ENCODE measurements at regions not wholly inside any gene's neighbourhood (a gene's known extent, or its start where the extent isn't known, plus 50 kb on each side); places are given as distances from the start of the nearest gene placed in this dataset.
"Not testable (repeated sequence)": the region's sequence is repeated elsewhere in the genome, so short reads cannot be mapped to it uniquely, and the experiment has no call there.

DNA sequence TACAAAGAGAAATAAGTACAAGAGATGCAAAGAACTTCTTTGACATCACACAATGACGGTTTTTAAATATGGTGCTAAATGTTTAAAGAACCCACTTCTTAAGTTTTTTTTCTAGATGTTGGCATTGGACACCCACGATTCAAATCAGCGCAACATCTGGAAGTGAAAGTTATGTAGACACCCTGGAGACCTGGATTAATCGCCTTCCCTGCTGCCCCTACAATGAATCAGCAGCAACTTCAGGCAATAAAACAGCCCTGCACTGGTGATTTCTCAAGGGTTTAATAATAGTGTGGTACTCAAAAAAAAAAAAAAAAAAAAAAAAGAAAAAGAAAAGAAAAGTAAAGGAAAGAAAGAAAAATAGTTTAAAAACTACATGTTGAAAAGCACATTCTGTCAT is 248.3 kb downstream of the NUF2 start:
- DNase-seq (ENCODE audit: extremely low read depth in 1 of 2, low read depth in 1 of 2): no peak

DNA sequence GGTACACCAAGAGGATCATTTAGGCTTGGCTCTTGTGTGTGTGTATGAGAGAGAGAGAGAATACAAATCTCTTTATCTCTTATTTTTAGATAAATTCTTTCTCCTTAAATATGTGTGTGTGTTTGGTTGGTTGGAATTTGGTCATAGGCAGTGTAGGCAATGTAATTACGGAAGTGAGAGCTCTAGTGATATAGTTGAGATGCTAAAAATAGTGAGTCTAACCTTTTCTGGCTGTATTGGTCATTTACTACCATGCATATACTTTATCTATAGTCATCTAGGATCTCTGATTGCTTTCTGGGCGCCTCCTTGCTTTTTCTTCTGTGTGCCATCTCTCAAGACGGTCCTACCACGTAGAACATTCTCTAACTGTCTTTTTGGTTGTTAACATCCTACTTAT is 250.2 kb downstream of the NUF2 start:
- DNase-seq (ENCODE audit: extremely low read depth in 1 of 2, low read depth in 1 of 2): no peak

DNA sequence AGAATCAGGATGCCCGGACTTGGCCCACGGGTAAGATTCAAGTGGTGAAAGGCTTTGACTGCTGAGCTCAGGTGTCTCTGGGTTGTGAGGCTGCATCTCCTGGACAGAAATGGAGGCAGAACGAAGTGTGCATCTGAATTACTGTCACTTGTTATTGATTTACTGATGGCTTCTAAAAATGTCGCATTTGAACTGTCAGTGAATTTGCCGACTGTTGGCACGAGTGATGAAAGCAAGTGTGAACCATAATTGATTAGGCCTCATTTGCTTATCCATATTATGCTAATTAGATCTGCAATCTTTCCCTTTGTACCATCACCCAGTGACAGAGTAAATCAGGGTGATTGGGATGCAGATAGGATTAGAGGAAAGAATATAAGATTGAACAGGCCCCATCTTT is 252.4 kb downstream of the NUF2 start:
- no peak for DNase-seq (ENCODE audit: extremely low read depth in 1 of 2, low read depth in 1 of 2)

DNA sequence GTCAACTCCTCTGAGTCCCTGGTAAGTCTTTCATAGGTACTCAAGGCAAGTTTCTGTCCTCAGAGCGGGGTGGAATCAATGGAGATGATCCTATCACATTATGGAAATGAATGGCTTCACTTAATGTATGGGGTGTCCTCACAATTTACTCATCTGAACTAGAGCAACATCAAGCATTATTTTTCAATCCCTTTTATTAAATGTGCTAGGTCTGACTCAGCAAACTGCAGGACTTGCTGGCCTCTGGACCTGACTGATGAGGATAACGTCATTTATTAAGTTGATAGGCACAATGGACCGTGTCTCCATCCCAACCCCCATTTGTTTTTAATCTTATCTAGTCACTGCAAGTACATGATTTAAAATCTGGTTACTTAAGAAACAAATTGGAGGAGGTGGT is 259.2 kb downstream of the NUF2 start:
- DNase-seq (ENCODE audit: extremely low read depth in 1 of 2, low read depth in 1 of 2): no peak

DNA sequence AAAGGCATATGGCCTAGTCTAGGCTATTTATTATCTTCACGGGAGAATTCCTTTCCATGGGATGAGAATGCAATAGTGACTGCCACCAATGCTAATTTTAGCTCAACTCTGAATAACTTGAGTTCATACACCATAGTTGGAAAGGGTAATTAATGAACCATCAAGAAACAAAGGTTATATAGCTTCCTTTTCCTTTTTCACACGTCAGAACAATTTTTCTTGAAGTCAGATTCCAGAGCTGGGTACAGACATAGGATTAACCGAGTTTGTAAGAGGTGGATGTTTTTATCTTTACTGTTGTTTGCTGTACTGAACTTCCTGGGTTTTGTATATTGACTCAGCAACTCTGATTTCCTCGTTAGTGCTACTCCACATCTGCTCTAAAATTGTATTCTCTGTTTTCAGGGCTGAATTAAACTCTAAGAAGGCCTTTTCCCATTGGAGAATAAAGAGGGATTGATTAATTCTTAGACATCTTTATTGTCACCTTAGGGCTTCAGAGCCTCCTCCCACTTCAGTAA is 262.0 kb downstream of the NUF2 start:
- DNase-seq (ENCODE audit: extremely low read depth in 1 of 2, low read depth in 1 of 2): no peak

DNA sequence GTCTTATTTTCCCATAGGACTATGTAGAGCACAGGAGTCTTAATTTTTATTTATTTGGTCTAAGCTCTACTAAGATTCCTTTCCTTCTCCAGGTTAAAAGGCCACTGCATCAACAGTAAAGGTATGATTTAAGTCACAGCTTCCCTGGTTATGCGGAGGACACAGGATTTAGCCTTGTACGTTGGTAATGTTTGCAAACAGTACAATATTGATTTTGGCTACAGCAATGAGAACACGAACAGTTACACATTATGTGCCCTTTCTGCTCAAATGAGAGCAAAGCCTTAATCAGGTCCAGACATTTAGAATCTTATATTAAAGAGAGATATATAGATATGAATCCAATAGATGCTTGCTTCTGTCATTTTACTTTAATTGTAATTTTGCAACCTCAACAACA is 264.0 kb downstream of the NUF2 start:
- no peak for DNase-seq (ENCODE audit: extremely low read depth in 1 of 2, low read depth in 1 of 2)

GRCh38 chr1:163588796-163589195 is 267.0 kb downstream of the NUF2 start:
- DNase-seq (ENCODE audit: extremely low read depth in 1 of 2, low read depth in 1 of 2): no peak

DNA sequence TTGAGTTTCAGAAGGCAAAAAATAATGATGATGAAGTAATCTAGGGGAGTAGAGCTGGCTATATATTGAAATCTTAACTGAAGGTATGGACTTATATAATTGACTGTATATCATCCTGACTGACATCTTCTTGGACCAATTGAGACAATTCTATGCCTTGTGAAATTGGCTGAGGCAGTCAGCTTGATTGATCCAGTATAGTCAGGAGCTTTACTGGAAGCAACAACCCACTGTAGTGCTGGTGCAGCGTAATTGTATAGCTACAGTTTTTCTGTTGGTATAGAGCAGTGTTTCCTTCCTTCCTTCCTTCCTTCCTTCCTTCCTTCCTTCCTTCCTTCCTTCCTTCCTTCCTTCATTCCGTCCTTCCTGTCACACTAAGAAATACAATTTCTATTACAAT is 268.0 kb downstream of the NUF2 start:
- no peak for DNase-seq (ENCODE audit: extremely low read depth in 1 of 2, low read depth in 1 of 2)

- not testable (repeated sequence) for DNase-seq (ENCODE audit: extremely low read depth in 1 of 2, low read depth in 1 of 2)
Measured at GRCh38 chr1:163591131-163591530, 269.4 kb downstream of the NUF2 start.

DNA sequence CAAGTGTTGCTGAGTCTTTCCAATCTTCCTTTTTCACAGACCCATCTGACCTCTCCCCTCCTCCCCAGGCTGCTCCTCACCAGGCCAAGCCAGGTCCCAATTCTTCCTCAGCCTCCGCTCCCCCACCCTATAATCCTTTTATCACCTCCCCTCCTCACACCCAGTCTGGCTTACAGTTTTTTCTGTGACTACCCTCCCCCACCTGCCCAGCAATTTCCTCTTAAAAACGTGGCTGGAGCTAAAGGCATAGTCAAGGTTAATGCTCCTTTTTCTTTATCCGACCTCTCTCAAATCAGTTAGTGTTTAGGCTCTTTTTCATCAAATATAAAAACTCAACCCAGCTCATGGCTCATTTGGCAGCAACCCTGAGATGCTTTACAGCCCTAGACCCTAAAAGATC is 270.9 kb downstream of the NUF2 start:
- DNase-seq (ENCODE audit: extremely low read depth in 1 of 2, low read depth in 1 of 2): not testable (repeated sequence)

DNA sequence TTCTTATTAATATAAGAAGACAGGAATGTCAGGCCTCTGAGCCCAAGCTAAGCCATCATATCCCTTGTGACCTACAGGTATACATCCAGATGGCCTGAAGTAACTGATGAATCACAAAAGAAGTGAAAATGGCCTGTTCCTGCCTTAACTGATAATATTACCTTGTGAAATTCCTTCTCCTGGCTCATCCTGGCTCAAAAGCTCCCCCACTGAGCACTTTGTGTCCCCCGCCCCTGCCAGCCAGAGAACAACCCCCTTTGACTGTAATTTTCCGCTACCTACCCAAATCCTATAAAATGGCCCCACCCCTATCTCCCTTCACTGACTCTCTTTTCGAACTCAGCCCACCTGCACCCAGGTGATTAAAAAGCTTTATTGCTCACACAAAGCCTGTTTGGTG is 274.4 kb downstream of the NUF2 start:
- DNase-seq (ENCODE audit: extremely low read depth in 1 of 2, low read depth in 1 of 2): not testable (repeated sequence)

GRCh38 chr1:163596541-163597258 is 274.9 kb downstream of the NUF2 start:
- no peak for DNase-seq (ENCODE audit: extremely low read depth in 1 of 2, low read depth in 1 of 2)

GRCh38 chr1:163604321-163604720 is 282.6 kb downstream of the NUF2 start:
- DNase-seq (ENCODE audit: extremely low read depth in 1 of 2, low read depth in 1 of 2): no peak

DNA sequence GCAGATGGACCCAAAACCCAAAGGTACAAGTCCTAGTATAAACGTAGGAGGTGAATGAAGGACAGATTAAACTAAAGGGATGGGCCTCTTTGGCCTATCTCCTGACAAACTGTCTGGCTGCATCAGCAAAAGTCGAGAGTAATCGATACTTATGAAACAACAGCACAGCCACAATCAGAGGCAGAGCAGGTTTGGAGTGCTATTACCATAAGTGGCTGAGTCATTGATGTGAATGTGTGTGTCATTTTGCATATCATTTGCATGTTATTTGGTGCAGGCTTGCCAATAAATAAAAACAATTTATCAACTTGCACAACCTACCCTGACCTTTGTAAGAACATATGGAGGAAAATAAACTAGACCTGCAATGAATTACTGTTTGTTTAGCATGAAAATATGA is 283.1 kb downstream of the NUF2 start:
- DNase-seq (ENCODE audit: extremely low read depth in 1 of 2, low read depth in 1 of 2): no peak

- no peak for DNase-seq (ENCODE audit: extremely low read depth in 1 of 2, low read depth in 1 of 2)
Measured at GRCh38 chr1:163608979-163609378, 287.2 kb downstream of the NUF2 start.

DNA sequence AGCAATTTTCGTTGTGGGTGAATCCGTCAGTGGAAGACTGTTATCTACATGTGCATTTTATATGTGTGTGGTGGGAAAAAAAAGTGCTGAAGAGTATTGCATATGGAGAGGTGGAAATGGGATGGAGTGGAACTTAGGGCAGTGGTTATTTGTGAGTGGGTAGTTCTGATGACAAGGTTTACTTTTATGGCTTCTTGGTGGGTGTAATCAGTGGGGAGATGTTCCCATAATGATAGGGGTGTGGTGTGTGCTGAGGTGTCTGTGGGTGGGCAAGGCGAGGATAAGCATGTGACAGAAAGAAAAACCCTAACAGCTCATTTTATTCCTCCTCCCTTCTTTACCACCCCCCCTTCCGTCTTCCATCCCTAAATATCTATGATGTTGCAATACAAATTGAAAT is 288.1 kb downstream of the NUF2 start:
- DNase-seq (ENCODE audit: extremely low read depth in 1 of 2, low read depth in 1 of 2): no peak

- DNase-seq (ENCODE audit: extremely low read depth in 1 of 2, low read depth in 1 of 2): no peak
Measured at GRCh38 chr1:163610486-163610885, 288.7 kb downstream of the NUF2 start.

DNA sequence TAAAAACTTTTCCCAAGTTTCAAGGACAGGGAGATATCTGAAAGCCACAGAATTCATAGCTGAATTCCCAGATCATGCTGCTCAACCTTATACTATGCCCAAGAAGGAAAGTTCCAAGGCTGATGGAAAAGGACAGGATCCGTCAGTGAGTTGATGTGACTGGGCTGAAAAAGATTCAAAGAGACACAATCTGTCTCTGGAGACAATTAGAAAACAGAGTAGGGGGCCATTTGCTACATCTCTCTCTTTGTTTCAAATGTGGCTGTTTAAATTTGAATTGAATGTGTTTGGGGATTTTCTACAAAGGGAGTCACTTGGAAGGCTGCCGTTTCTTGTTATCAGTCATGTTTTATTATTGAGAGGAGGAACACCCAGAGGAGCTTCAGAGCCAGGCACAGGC is 292.6 kb downstream of the NUF2 start:
- DNase-seq (ENCODE audit: extremely low read depth in 1 of 2, low read depth in 1 of 2): no peak

GRCh38 chr1:163628034-163628773 is 306.4 kb downstream of the NUF2 start:
- DNase-seq (ENCODE audit: extremely low read depth in 1 of 2, low read depth in 1 of 2): no peak

- no peak for DNase-seq (ENCODE audit: extremely low read depth in 1 of 2, low read depth in 1 of 2)
Measured at GRCh38 chr1:163632269-163632668, 310.5 kb downstream of the NUF2 start.

- DNase-seq (ENCODE audit: extremely low read depth in 1 of 2, low read depth in 1 of 2): no peak
Measured at GRCh38 chr1:163633366-163633765, 311.6 kb downstream of the NUF2 start.

DNA sequence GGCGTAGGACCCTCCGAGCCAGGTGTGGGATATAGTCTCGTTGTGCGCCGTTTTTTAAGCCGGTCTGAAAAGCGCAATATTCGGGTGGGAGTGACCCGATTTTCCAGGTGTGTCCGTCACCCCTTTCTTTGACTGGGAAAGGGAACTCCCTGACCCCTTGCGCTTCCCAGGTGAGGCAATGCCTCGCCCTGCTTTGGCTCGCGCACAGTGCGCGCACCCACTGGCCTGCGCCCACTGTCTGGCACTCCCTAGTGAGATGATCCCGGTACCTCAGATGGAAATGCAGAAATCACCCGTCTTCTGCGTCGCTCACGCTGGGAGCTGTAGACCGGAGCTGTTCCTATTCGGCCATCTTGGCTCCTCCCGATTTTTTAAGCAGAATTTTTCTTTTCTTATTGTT is 323.9 kb downstream of the NUF2 start:
- not testable (repeated sequence) for DNase-seq (ENCODE audit: extremely low read depth in 1 of 2, low read depth in 1 of 2)

Data from stimulated activated CD8-positive, alpha-beta memory T cell treated with anti-CD3 and anti-CD28 coated beads, Interleukin-7, amount 100 ng/mL, for 48 hours (primary cell).